ENCODE measurements at regions not wholly inside any gene's neighbourhood (a gene's known extent, or its start where the extent isn't known, plus 50 kb on each side); places are given as distances from the start of the nearest gene placed in this dataset.
A peak's percentile ranks its signal among the peaks of the same experiment; 100 is the strongest.
"Not testable (repeated sequence)": the region's sequence is repeated elsewhere in the genome, so short reads cannot be mapped to it uniquely, and the experiment has no call there.

- DNase-seq = peak in 16 of 58 donors; percentile 3 to 56 (median 10)
Measured at GRCh38 chr6:137933696-137934095, 66.6 kb downstream of the TNFAIP3 start.

GRCh38 chr6:137936798-137937197 is 69.7 kb downstream of the TNFAIP3 start:
- no peak for DNase-seq

GRCh38 chr6:137937834-137938233 is 70.8 kb downstream of the TNFAIP3 start:
- no peak for DNase-seq

DNA sequence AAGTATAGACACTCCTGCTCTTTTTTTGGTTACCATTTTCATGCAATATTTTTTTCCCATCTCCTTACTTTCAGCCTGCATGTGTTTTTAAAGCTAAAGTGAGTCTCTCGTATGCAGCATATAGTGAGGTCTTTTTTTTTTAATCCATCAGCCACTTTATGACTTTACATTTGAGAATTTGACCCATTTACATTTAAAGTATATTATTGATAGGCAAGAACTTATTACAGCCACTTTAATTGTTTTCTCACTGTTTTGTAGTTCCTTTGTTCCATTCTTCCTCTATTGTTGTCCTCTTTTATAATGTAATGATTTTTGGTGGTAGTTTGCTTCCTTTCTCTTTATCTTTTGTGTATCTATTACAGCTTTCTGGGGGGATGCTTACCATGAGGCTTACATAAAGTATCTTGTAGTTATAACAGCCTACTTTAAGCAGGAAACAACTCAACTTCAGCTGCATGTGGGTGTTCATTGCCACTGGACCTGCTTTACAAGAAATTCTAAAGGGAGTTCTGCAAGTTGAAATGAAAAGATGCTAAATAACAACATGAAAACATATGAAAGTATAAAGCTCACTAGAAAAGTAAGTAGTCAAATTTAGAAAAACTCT is 71.8 kb downstream of the TNFAIP3 start:
- no peak for DNase-seq

DNA sequence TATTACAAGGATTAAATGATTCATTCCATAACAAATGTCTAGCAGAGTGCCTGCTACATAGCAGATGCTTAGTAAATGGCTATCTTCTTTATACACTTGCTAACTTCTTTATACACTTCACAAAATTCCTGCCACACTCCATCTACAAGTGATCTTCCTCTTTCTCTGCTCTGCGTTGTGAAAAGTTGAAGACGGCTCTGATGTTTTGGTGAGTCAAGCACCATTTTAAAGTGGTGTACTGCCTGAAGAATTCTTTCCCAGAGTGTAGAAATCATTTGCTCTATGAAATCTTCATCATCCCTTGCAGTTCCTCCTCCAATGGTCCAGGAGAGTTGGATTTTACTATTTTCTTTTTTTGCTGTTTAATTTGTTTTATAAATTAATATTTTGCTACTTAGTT is 74.9 kb downstream of the TNFAIP3 start:
- DNase-seq = no peak

DNA sequence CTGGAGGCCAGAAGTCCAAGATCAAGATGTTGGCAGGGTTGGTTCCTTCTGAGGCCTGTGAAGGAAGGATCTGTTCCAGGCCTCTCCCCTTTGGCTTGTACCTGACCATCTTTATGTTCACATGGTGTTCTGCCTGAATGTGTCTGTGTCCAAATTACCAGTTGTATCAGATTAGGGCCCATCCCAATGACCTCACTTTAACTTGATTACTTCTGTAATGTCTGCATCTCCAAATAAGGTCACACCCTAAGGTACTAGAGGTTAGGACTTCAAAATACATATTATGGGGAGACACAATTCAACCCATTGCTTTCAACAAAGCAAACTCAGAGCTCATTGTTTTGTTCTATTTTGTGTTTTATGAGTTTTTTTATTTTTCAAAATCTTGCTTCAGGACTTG is 75.7 kb downstream of the TNFAIP3 start:
- DNase-seq = no peak

- DNase-seq = not testable (repeated sequence)
Measured at GRCh38 chr6:137944381-137944780, 77.3 kb downstream of the TNFAIP3 start.

- peak in 2 of 58 donors; percentile 2 to 14 for DNase-seq
Measured at GRCh38 chr6:137944793-137945498, 77.9 kb downstream of the TNFAIP3 start.

DNA sequence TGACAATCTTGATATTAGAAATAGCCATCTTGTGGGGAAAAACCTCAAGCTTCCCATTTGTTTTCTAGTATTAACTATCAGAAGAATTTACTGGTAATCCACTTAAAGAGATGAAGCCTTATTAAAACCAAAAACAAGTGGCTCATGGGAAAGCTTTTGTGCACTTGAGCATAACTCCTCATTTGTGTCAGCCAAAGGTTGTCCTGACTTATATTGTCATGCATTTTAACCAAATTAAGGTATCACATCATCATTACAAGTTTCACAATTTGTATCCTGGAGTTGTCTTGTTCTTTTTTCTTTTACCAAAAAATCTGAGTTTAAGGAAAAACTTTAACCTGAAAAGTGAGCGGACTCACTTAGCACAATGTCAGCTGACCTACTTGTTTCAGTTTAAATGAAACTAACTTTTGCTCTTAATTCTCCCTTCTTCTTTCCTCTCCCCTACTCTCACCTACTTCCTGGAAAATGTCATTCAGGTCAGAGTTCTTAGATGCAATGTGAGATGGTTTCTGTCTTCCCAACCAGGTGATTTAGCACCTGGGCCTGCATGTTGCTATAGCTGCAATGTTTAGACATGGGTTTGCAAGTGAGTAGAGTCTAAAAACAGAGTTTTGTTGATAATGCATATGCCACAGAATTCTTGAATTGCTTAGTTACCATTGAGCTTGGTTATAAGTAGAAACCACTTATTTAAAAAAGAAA is 82.8 kb downstream of the TNFAIP3 start:
- DNase-seq = no peak

DNA sequence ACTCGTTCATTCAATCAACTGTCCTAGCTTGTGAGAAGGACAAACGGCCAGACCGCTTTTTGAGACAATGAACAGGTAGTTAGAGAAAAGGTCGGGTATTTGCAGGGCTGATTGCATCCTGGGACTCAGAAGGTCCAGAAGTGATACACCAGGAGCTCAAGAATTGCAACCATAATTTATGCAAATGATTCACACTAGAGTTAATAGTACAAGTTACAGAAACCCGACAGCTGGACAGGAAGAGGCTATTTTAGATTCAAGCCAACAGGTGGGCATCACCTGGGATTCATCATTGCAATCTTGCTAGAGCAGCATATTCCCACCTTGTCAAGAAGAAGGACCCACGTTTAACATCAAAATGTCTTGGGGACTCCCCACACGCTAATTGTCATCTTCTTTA is 83.5 kb downstream of the TNFAIP3 start:
- DNase-seq = no peak

DNA sequence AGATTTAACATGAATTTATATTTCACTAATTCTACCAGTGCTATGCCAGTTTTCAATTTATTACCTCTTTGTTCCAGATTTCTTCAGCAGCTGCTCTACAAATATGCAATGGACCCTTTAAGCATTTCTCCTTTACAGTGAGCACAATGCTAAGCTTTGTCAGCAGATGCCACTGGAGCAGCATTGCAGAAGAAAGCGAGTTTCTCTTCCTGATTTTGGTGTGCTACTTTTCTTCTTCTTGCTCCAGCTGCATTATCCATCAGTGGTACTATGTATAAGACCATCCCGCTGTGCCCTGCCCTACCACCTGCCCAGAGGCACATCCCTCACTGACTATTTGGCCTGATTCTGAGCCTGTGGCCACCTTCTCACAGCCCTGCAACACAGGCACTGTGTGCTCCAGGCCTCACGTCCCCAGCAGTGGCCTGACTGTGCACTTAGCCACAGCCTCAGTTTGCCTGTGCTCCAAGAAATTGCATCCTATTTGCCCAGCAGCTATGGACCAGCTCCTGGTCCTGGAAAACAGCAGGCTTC is 84.1 kb downstream of the TNFAIP3 start:
- peak in 1 of 58 donors; percentile 4 for DNase-seq

GRCh38 chr6:137952247-137952646 is 85.2 kb downstream of the TNFAIP3 start:
- no peak for DNase-seq

DNA sequence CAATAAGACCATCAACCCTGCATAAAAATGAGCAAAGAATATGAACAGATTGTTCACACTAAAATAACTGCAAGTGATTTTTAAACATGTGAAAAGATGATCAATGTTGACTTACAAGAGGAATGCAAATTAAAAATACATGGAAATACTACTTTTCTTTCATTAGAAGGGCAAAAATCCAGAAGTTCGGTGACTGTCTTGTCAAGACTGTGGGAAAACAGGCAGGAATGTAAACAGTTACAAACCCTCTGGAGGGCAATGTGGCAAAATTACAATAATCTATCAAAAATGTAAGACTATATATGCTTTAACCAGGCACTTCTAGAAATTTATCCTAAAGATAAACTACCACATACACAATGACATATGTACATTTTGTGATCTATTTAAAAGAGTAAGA is 86.7 kb downstream of the TNFAIP3 start:
- DNase-seq = no peak

DNA sequence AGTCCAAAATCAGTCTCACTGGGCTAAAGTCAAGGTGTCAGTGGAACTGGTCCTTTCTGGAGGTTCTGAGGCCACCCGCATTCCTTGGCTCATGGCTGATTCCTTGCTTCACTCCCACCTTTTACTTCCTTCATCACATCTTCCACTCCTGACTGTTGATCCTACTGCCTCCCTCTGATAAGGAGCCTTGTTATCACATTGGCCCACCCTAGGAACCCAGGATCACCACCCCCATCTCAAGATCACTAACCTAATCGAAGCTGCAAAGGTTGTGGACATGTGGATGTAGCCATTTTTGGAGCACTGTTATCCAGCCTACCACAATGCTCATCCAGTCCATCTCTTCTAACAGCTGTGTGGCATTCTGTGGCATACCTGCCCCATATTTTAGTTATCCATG is 87.2 kb downstream of the TNFAIP3 start:
- no peak for DNase-seq

GRCh38 chr6:137956098-137956488 is 89.0 kb downstream of the TNFAIP3 start:
- DNase-seq = no peak

GRCh38 chr6:137957471-137957870 is 90.4 kb downstream of the TNFAIP3 start:
- no peak for DNase-seq

DNA sequence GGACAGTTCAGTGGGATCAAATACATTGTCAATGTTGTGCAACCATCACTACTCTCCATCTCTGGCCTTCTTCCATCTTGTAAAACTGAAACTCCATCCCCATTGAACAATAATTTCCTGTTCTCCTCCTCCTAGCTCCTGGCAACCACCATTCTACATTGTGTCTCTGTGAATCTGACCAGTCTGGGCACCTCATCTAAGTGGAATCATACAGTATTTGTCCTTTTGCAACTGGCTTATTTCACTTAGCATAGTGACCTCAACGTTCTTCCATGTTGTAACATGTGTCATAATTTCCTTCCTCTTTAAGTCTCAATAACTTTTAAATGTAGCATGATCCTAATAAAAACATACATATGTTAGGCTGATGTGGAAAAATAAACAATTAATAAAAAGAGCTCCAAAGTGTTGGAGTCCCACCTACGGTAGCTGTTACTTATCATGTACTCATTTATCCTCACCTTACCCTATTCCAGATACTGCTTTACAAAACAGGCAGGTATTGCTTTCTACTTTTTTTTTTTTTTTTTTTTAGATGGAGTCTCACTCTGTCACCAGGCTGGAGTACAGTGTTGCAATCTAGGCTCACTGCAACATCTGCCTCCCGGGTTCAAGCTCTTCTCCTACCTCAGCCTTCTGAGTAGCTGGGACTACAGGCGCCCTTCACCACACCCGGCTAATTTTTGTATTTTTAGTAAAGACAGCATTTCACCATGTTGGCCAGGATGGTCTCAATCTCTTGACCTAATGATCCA is 91.9 kb downstream of the TNFAIP3 start:
- DNase-seq = no peak

DNA sequence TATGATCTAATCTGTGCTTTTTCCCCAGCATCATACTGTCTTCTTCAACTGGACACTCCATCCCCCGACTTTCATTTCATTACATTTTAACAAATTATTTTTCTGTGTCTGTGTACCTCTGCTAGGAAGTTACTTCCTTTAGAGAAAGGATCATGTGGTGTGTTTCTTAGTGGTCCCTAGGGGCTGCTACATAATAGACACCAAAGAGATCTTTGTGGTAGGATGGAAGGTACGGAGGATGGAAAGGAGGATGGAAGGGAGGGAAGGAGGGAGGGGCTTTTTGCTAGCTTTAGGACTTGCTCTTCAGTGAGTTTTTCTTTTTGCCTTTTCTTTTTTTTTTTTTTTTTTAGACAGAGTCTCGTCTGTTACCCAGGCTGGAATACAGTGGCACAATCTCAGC is 95.7 kb downstream of the TNFAIP3 start:
- no peak for DNase-seq

- no peak for DNase-seq
Measured at GRCh38 chr6:137964876-137965275, 97.8 kb downstream of the TNFAIP3 start.

DNA sequence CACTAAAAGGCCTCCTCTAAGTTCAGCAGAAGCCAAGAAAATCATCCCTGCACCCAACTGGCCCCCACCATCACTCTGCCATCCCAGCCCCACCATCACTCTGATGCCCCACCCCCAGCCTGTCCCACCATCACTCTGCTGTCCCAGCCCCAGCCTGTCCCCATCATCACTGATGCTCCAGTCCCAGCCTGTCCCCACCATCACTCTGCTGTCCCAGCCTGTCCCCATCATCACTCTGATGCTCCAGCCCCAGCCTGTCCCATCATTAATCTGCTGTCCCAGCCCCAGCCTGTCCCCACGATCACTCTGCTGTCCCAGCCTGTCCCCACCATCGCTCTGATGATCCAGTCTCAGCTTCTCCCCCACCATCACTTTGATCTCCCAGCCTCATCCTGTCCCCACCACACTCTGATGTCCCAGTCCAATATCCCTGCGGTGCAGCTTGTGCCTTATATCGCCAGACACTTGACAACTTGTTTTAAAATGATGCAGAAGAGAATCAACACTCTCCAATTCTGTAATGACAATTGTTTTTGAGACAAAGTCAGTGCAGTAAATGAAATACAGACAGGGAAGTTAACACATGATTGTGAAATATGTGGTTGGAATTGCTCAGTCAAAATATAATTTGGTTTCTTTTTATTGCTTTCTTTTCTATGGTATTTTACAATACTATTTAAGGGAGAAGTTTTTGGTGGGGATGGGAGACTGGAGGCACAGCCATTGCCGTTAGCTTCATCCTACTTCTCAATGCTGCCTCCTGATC is 100.8 kb downstream of the TNFAIP3 start:
- no peak for DNase-seq

- no peak for DNase-seq
Measured at GRCh38 chr6:137968455-137968804, 101.4 kb downstream of the TNFAIP3 start.

Data from anterior cingulate cortex (tissue), 58 donors.